Stomach (tissue), 8 donors: ENCODE measurements at regions not wholly inside any gene's neighbourhood (a gene's known extent, or its start where the extent isn't known, plus 50 kb on each side); places are given as distances from the start of the nearest gene placed in this dataset.
A peak's percentile ranks its signal among the peaks of the same experiment; 100 is the strongest.
"Not testable (repeated sequence)": the region's sequence is repeated elsewhere in the genome, so short reads cannot be mapped to it uniquely, and the experiment has no call there.

Experiments used
- DNase-seq, 2 donors: peaks; one replicate each; pipeline versions ENCODE4 v3.0.0 to v3.0.0-alpha.2; 2013 to 2019
- H3K27ac ChIP-seq, 5 donors: fragments of 200-600 bp in 4 of 5; sonication (generic) in 4 of 5; one replicate each; pipeline ENCODE4 v1.5.1; 2013 to 2019; ENCODE audit warnings: mild to moderate bottlenecking in 1 of 5, moderate library complexity in 1 of 5
- H3K27me3 ChIP-seq, 3 donors: fragments of 200-600 bp; sonication (generic); one replicate each; pipeline ENCODE4 v1.5.1; 2017 to 2019; ENCODE audit warnings: mixed run types in 1 of 3
- H3K36me3 ChIP-seq, 4 donors: fragments of 200-600 bp; sonication (generic); 1 replicate in 3 of 4; 2 replicates in 1 of 4; pipeline ENCODE4 v1.5.1; 2016 to 2019
- H3K4me1 ChIP-seq, 4 donors: fragments of 200-600 bp; sonication (generic); one replicate each; pipeline ENCODE4 v1.5.1; 2016 to 2019
- H3K4me3 ChIP-seq, 4 donors: fragments of 200-600 bp; sonication (generic) in 3 of 4; one replicate each; pipeline ENCODE4 v1.5.1; 2016 to 2019; ENCODE audit warnings: mild to moderate bottlenecking in 1 of 4
- H3K9me3 ChIP-seq, 4 donors: fragments of 200-600 bp; sonication (generic); one replicate each; pipeline ENCODE4 v1.5.1; 2016 to 2019
- EP300 ChIP-seq: sonication (generic); formaldehyde crosslinking; IDR thresholded peaks from one replicate; pipeline ENCODE4 v1.6.1; 2017; ENCODE audit warnings: antibody characterized with exemption
- POLR2A ChIP-seq, 4 donors: fragments of 450-650 bp; IDR thresholded peaks; one replicate each; pipeline ENCODE4 v1.6.1; 2016; ENCODE audit warnings: antibody characterized with exemption in 4 of 4, control low read depth in 2 of 4, mild to moderate bottlenecking in 1 of 4, moderate library complexity in 1 of 4
- POLR2AphosphoS5 ChIP-seq, 3 donors: sonication (generic); formaldehyde crosslinking; IDR thresholded peaks; one replicate each; pipeline ENCODE4 v1.6.1; 2016; ENCODE audit warnings: antibody characterized with exemption in 3 of 3
- WGBS, 5 donors: extraction: QIAGEN DNeasy Blood & Tissue Kit in 3 of 5; methylation state at CpG; one replicate each; pipeline versions ENCODE4 v1.1.5 to v1.1.7; 2013 to 2018; 5-methylcytosine and 5-hydroxymethylcytosine counted together
- intact Hi-C: fragments of 100-400 bp; cut with DNase I; formaldehyde crosslinking; loops from one replicate; pipeline ENCODE4 v1.15.1; 2023; ENCODE audit warnings: low total_unique reads
- TF ChIP-seq, protein P1 (sequence below), 7 experiments: fragments of 450-650 bp in 4 of 7; fragments of 200-600 bp in 3 of 7; sonication (generic) in 3 of 7; IDR thresholded peaks; one replicate each; pipeline ENCODE4 v1.5.1; 2016 to 2019; ENCODE audit warnings: antibody characterized with exemption in 7 of 7, control low read depth in 2 of 7, mild to moderate bottlenecking in 1 of 7
- donor health status: healthy with polysubstance abuse.
- donor health status: Bipolar disorder and iron deficiency.
- donor health status: healthy.

DNA sequence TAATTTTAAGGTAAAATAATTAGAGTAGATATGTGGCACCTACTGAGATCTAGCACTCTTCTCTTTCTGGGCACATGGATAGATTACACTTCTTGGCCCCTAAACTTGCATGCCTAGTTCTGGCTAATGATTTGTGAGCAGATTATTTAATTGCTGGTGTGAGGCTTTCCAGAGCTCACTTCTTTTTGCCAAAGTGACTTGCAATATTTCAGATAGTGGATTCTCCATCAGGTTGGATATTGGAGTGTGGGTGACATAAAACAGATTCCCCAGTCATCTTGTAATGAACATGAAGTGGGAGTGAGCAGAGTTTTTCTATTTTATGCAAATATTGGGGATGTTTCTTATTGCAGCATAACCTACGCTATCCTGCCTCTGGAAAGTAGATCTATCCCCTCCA is 247.9 kb downstream of the KLF5 start:
- TF ChIP-seq, protein P1, sequence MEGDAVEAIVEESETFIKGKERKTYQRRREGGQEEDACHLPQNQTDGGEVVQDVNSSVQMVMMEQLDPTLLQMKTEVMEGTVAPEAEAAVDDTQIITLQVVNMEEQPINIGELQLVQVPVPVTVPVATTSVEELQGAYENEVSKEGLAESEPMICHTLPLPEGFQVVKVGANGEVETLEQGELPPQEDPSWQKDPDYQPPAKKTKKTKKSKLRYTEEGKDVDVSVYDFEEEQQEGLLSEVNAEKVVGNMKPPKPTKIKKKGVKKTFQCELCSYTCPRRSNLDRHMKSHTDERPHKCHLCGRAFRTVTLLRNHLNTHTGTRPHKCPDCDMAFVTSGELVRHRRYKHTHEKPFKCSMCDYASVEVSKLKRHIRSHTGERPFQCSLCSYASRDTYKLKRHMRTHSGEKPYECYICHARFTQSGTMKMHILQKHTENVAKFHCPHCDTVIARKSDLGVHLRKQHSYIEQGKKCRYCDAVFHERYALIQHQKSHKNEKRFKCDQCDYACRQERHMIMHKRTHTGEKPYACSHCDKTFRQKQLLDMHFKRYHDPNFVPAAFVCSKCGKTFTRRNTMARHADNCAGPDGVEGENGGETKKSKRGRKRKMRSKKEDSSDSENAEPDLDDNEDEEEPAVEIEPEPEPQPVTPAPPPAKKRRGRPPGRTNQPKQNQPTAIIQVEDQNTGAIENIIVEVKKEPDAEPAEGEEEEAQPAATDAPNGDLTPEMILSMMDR (IDR thresholded peaks at IDR 0.05): no peak
- TF ChIP-seq POLR2A (IDR thresholded peaks at IDR 0.05): no peak
- no peak for TF ChIP-seq POLR2AphosphoS5 (IDR thresholded peaks at IDR 0.05)
- TF ChIP-seq EP300: no peak
- intact Hi-C loops: no loop called here

DNA sequence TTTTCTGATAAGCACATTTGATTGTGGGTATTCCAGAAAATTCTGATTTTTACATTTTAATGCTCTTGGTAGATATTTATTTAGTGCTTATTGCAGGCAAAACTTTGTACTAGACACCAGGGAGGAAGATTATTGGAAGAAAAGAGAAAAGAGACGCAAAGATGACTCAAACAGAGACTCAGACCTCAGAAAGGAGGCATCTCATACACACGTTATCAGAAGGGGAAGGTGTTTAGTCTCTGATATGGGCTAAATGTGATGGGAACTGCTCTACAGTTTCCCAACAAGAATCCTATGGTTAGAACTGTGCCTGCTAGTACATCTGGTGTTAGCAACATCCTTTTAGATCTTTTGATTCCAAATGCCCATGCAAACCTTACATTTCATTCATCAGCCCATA is 245.6 kb downstream of the KLF5 start:
- peaks cover 0 to 5% (median 0%) of the 10 kb centered on the region in 4 donors for H3K4me1 ChIP-seq
- DNase-seq: no peak
- TF ChIP-seq POLR2A (IDR thresholded peaks at IDR 0.05): no peak
- no peak for TF ChIP-seq EP300
- TF ChIP-seq POLR2AphosphoS5 (IDR thresholded peaks at IDR 0.05): no peak
- TF ChIP-seq, protein P1 (IDR thresholded peaks at IDR 0.05): no peak
- H3K27ac ChIP-seq: no peak overlapping the region
- intact Hi-C loops: no loop called here
- H3K9me3 ChIP-seq: no peaks in the 10 kb centered on the region
- H3K36me3 ChIP-seq: no peaks in the 10 kb centered on the region
- 63 to 89% (median 83%) methylated on average over 2 of the region's 2 CpGs for WGBS, 5 donors
- H3K4me3 ChIP-seq: no peak overlapping the region
- H3K27me3 ChIP-seq: no peaks in the 10 kb centered on the region

More for the DNA sequence above, 247.9 kb downstream of the KLF5 start:
- no peaks in the 10 kb centered on the region for H3K27me3 ChIP-seq
- WGBS, 5 donors: 93 to 100% (median 98%) methylated on average over 1 of the region's 1 CpG
- no peak overlapping the region for H3K4me3 ChIP-seq
- no peak overlapping the region for H3K27ac ChIP-seq
- no peaks in the 10 kb centered on the region for H3K4me1 ChIP-seq
- no peaks in the 10 kb centered on the region for H3K9me3 ChIP-seq
- DNase-seq: no peak
- H3K36me3 ChIP-seq: no peaks in the 10 kb centered on the region

DNA sequence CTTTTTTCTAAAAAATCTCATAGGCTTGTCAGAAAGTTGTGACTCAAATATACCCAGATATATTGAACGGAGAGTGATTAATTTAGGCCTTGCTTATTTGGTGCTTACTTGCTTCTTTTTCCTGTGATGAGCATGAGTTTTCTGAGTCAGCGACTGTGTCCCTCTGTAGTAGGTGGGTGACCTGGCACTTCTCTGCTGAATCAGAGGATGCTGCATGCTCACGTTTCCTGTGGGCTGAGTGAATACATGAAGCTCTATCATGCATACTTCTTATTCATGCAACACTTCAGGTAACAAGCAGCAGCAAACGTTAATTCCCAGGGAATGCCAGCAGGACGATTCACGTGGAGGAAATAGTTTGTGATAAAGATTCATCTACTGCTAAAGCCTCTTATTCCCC is 245.0 kb downstream of the KLF5 start:
- H3K9me3 ChIP-seq: no peaks in the 10 kb centered on the region
- no peak overlapping the region for H3K4me3 ChIP-seq
- TF ChIP-seq POLR2A (IDR thresholded peaks at IDR 0.05): no peak
- TF ChIP-seq, protein P1 (IDR thresholded peaks at IDR 0.05): no peak
- TF ChIP-seq POLR2AphosphoS5 (IDR thresholded peaks at IDR 0.05): no peak
- TF ChIP-seq EP300: no peak
- no peak overlapping the region for H3K27ac ChIP-seq
- peaks cover 0 to 5% (median 0%) of the 10 kb centered on the region in 4 donors for H3K4me1 ChIP-seq
- intact Hi-C loops: no loop called here
- no peaks in the 10 kb centered on the region for H3K27me3 ChIP-seq
- no peak for DNase-seq
- H3K36me3 ChIP-seq: no peaks in the 10 kb centered on the region
- 59 to 68% (median 66%) methylated on average over 6 of the region's 6 CpGs for WGBS, 5 donors

DNA sequence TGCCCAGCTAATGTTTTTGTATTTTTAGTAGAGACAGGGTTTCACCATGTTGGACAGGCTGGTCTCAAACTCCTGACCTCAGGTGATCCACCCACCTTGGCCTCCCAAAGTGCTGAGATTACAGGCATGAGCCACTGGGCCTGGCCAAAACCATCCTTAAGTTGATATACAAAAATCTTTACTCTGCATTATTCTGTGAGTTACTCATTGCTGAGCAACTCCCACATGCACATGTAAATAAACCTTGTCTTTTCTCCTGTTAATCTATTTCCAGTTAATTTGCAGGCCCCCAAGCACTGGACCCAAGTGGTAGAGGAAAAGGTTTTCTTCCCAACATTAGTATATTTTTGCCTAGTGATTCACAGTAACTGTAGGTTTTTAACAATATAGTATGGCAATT is 242.8 kb downstream of the KLF5 start:
- DNase-seq, H3K9me3 ChIP-seq, H3K4me1 ChIP-seq, H3K27ac ChIP-seq, intact Hi-C loops, H3K4me3 ChIP-seq, H3K27me3 ChIP-seq, H3K36me3 ChIP-seq: not testable (repeated sequence)

DNA sequence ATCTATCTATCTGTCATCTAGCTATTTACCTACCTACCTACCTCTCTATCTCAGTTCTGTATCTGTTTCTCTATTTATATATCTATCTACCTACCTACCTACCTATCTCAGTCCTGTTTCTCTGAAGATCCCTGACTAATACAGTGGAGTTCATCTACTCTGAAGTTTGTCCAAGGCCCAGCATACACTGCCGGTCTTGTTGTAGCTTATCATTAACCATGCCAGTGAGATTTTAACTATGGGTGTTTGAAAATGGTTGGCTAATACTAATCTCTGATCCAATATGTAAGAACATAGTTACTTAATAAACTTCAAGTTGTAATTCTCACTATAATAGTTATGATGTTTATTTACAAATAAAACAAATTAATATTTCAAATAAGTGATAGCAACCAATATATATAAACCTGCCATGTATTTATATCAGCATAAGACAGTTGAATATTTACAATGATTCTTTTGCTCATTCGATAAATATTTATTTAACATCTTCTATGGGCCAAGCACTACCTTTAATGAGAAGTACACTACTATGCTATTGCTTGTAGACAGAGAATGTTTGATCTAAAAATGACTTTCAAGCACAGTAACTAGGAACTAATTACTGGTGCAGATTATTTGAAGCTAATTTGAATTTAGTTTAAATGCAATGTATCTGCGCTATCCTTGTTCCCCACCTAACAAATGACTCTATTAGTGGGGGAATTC is 242.1 kb downstream of the KLF5 start:
- Histone ChIP-seq H3K9me3 (no peaks in the 10 kb centered on the region), H3K4me3 (no peak overlapping the region), H3K36me3 (no peaks in the 10 kb centered on the region), H3K27me3 (no peaks in the 10 kb centered on the region), H3K4me1 (peaks cover 0 to 5% (median 0%) of the 10 kb centered on the region in 4 donors), H3K27ac (no peak overlapping the region)
- TF ChIP-seq POLR2AphosphoS5 (IDR thresholded peaks at IDR 0.05) (no peak), EP300 (no peak)
- WGBS, 5 donors: 76 to 80% (median 78%) methylated on average over 3 of the region's 3 CpGs
- intact Hi-C loops: no loop called here
- DNase-seq: peak in 1 of 2 donors; percentile 7
